IMR-90 (cell line): ENCODE measurements at regions not wholly inside any gene's neighbourhood (a gene's known extent, or its start where the extent isn't known, plus 50 kb on each side); places are given as distances from the start of the nearest gene placed in this dataset.

ENCODE experiments used
- ATAC-seq: fragments of 200-7000 bp; cut with Tn5 transposase; 2 replicates; pipeline ENCODE4 v1.9.1; 2020; ENCODE audit warnings: low read depth, mild to moderate bottlenecking, moderate library complexity
- BruUV-seq: library from RNA; stranded (reverse); fragments of 400-500 nt; replicated peaks from 2 replicates; lab custom pipeline; 2021; lab: Mats Ljungman, UMichigan
- CTCF ChIA-PET: fragments of 300-600 bp; formaldehyde crosslinking; extraction: SDS; loops from one replicate; lab custom pipeline; 2021; ENCODE audit warnings: antibody characterized with exemption; lab: Yijun Ruan, JAX
- POLR2A ChIA-PET: fragments of 300-600 bp; sonication (Branson Sonifier 250); formaldehyde crosslinking; loops from one replicate; lab custom pipeline; 2022; ENCODE audit warnings: antibody characterized with exemption; ENCODE audit not compliant: unreplicated experiment; lab: Charles Lee
- DNase-seq: peaks from one replicate; pipeline ENCODE4 v3.0.0; 2013
- H2AFZ ChIP-seq: replicated peaks from 2 replicates; pipeline ENCODE3; 2013; ENCODE audit warnings: low read length, mild to moderate bottlenecking; ENCODE audit not compliant: poor library complexity
- H2AK5ac ChIP-seq: 2 replicates; pipeline ENCODE4 v1.6.1; 2013; ENCODE audit warnings: low read depth, low read length, inconsistent platforms
- H2AK9ac ChIP-seq: replicated peaks from 2 replicates; pipeline ENCODE3; 2013; ENCODE audit warnings: mild to moderate bottlenecking, low read depth, low read length, moderate library complexity; ENCODE audit not compliant: poor library complexity
- H2BK120ac ChIP-seq: 2 replicates; pipeline ENCODE4 v1.6.1; 2013; ENCODE audit warnings: low read depth, low read length, inconsistent platforms
- H2BK15ac ChIP-seq: 3 replicates; pipeline ENCODE4 v1.6.1; 2013; ENCODE audit warnings: low read depth, low read length, inconsistent platforms
- H2BK20ac ChIP-seq: 2 replicates; pipeline ENCODE4 v1.6.1; 2013; ENCODE audit warnings: low read depth, mild to moderate bottlenecking, inconsistent platforms, low read length, moderate library complexity
- H2BK5ac ChIP-seq: 2 replicates; pipeline ENCODE4 v1.6.1; 2013; ENCODE audit warnings: mild to moderate bottlenecking, low read depth, low read length, inconsistent platforms; ENCODE audit not compliant: poor library complexity, severe bottlenecking
- H3K14ac ChIP-seq: replicated peaks from 2 replicates; pipeline ENCODE4 v1.6.1; 2013; ENCODE audit warnings: low read depth, low read length, inconsistent platforms
- H3K18ac ChIP-seq: 2 replicates; pipeline ENCODE4 v1.6.1; 2013; ENCODE audit warnings: low read depth, low read length, control low read depth
- H3K23ac ChIP-seq: 2 replicates; pipeline ENCODE4 v1.6.1; 2013; ENCODE audit warnings: low read depth, low read length, inconsistent platforms
- H3K27ac ChIP-seq: 2 replicates; pipeline ENCODE4 v1.5.1; 2013; ENCODE audit warnings: mild to moderate bottlenecking, control low read depth, low read length; ENCODE audit not compliant: insufficient read depth
- H3K27me3 ChIP-seq: 2 replicates; pipeline ENCODE4 v1.6.1; 2013; ENCODE audit warnings: low read length; ENCODE audit not compliant: control insufficient read depth, insufficient read depth
- H3K36me3 ChIP-seq: 2 replicates; pipeline ENCODE4 v1.6.1; 2013; ENCODE audit warnings: low read length, mixed read lengths; ENCODE audit not compliant: control insufficient read depth, insufficient read depth
- H3K4ac ChIP-seq: 2 replicates; pipeline ENCODE4 v1.6.1; 2013; ENCODE audit warnings: low read depth, low read length, inconsistent platforms
- H3K4me1 ChIP-seq: 2 replicates; pipeline ENCODE4 v1.6.1; 2013; ENCODE audit warnings: low read length, mixed read lengths; ENCODE audit not compliant: control insufficient read depth, insufficient read depth
- H3K4me2 ChIP-seq: 2 replicates; pipeline ENCODE4 v1.6.1; 2013; ENCODE audit warnings: low read depth, mild to moderate bottlenecking, control low read depth, low read length, moderate library complexity
- H3K4me3 ChIP-seq: 2 replicates; pipeline ENCODE4 v1.5.1; 2013; ENCODE audit warnings: low read depth, mild to moderate bottlenecking, control low read depth, low read length, moderate library complexity; ENCODE audit not compliant: insufficient read depth
- H3K56ac ChIP-seq: 2 replicates; pipeline ENCODE4 v1.6.1; 2013; ENCODE audit warnings: low read length, inconsistent platforms; ENCODE audit not compliant: insufficient read depth; ENCODE audit errors: extremely low read depth
- H3K79me1 ChIP-seq, 2 experiments: 2 replicates each; pipeline ENCODE4 v1.6.1; 2013; ENCODE audit warnings: low read length in 2 of 2, inconsistent platforms in 1 of 2, low read depth in 1 of 2
- H3K9ac ChIP-seq: 2 replicates; pipeline ENCODE4 v1.6.1; 2013; ENCODE audit warnings: low read depth, low read length, control low read depth
- H3K9me1 ChIP-seq: 2 replicates; pipeline ENCODE4 v1.6.1; 2013; ENCODE audit warnings: low read length, inconsistent platforms; ENCODE audit not compliant: insufficient read depth
- H3K9me3 ChIP-seq: 2 replicates; pipeline ENCODE4 v1.6.1; 2013; ENCODE audit warnings: low read length; ENCODE audit not compliant: control insufficient read depth, insufficient read depth
- H4K20me1 ChIP-seq: 2 replicates; pipeline ENCODE4 v1.6.1; 2013; ENCODE audit warnings: low read length, inconsistent platforms; ENCODE audit not compliant: insufficient read depth
- H4K5ac ChIP-seq: 2 replicates; pipeline ENCODE4 v1.6.1; 2013; ENCODE audit warnings: mild to moderate bottlenecking, low read depth, low read length, control low read depth
- H4K8ac ChIP-seq, 2 experiments: 2 replicates each; pipeline ENCODE4 v1.6.1; 2013; ENCODE audit warnings: low read depth in 2 of 2, low read length in 2 of 2, control low read depth in 1 of 2, inconsistent platforms in 1 of 2
- H4K91ac ChIP-seq: 2 replicates; pipeline ENCODE4 v1.6.1; 2013; ENCODE audit warnings: low read depth, low read length, inconsistent platforms; ENCODE audit not compliant: insufficient read depth
- BHLHE40 ChIP-seq: fragments of 150-350 bp; IDR thresholded peaks from 2 replicates; pipeline ENCODE4 v1.6.1; 2016; ENCODE audit warnings: mild to moderate bottlenecking, low read depth, low read length
- CTCF ChIP-seq: conservative IDR thresholded peaks from 2 replicates; pipeline ENCODE4 v1.5.1; 2012; ENCODE audit warnings: mild to moderate bottlenecking, low read depth, low read length, improper control_type of control experiment
- ELK1 ChIP-seq: fragments of 150-350 bp; IDR thresholded peaks from 2 replicates; pipeline ENCODE4 v1.6.1; 2016; ENCODE audit warnings: low read depth, mild to moderate bottlenecking, low read length, moderate library complexity, borderline replicate concordance
- MAZ ChIP-seq: IDR thresholded peaks from 2 replicates; pipeline ENCODE4 v1.6.1; 2012; ENCODE audit warnings: low read depth, mild to moderate bottlenecking, low read length, improper control_type of control experiment, moderate library complexity, borderline replicate concordance
- RAD21 ChIP-seq: IDR thresholded peaks from 2 replicates; pipeline ENCODE4 v1.6.1; 2012; ENCODE audit warnings: low read length, improper control_type of control experiment
- RCOR1 ChIP-seq: IDR thresholded peaks from 2 replicates; pipeline ENCODE4 v1.6.1; 2012; ENCODE audit warnings: mild to moderate bottlenecking, low read length, improper control_type of control experiment; ENCODE audit not compliant: insufficient replicate concordance
- SMC3 ChIP-seq: fragments of 150-350 bp; IDR thresholded peaks from 2 replicates; pipeline ENCODE4 v1.6.1; 2016; ENCODE audit warnings: low read depth, mild to moderate bottlenecking, antibody characterized with exemption, low read length, moderate library complexity
- WGBS, 2 experiments: methylation state at CpG; one replicate each; pipeline versions ENCODE4 v1.1.5 to v1.1.7; 2013; ENCODE audit warnings: missing lambda C conversion rate in 2 of 2; ENCODE audit not compliant: insufficient read length in 1 of 2; ENCODE audit errors: extremely low coverage in 2 of 2; 5-methylcytosine and 5-hydroxymethylcytosine counted together
- dilution Hi-C: fragments of 300-500 bp; cut with HindIII; formaldehyde crosslinking; loops from one replicate; pipeline ENCODE4 v1.14.3; 2018; ENCODE audit warnings: low sequenced_read_pairs; ENCODE audit not compliant: unreplicated experiment
- in situ Hi-C: fragments of 300-500 bp; cut with MboI; formaldehyde crosslinking; loops from 3 replicates; pipeline ENCODE4 v1.14.3; 2019; ENCODE audit warnings: low sequenced_read_pairs, inconsistent platforms, mixed read lengths
- intact Hi-C: fragments of 100-400 bp; cut with micrococcal nuclease; formaldehyde crosslinking; loops from 2 replicates; pipeline ENCODE4 v1.10.0; 2022

GRCh38 chr1:14308460-14308859 lies 290.0 kb upstream of the KAZN start:
- no peak overlapping the region for H2AK5ac ChIP-seq
- no peak overlapping the region for H3K4ac ChIP-seq
- no peak overlapping the region for H3K23ac ChIP-seq
- no peaks in the 10 kb centered on the region for H3K27me3 ChIP-seq
- no peaks in the 10 kb centered on the region for H3K9me1 ChIP-seq
- H3K36me3 ChIP-seq = no peaks in the 10 kb centered on the region
- DNase-seq (no peak), ATAC-seq (no peak)
- dilution Hi-C loops (no loop called here), in situ Hi-C loops (no loop called here), intact Hi-C loops (no loop called here)
- no peak overlapping the region for H3K4me3 ChIP-seq
- no peak overlapping the region for H3K14ac ChIP-seq
- no peaks in the 10 kb centered on the region for H4K20me1 ChIP-seq
- H2BK5ac ChIP-seq = no peak overlapping the region
- H3K9me3 ChIP-seq = peaks cover 7% of the 10 kb centered on the region; the same call in 1 of the 2 replicates
- H4K8ac ChIP-seq = no peak overlapping the region
- CTCF ChIA-PET = no interaction called here
- whole genome bisulfite sequencing, 2 experiments = no CpG with 5 or more reads among the region's 2 CpGs
- H2AK9ac ChIP-seq = no peak overlapping the region
- no peak overlapping the region for H2BK15ac ChIP-seq
- H3K56ac ChIP-seq = no peak overlapping the region
- no peak overlapping the region for H4K5ac ChIP-seq
- H4K91ac ChIP-seq = no peak overlapping the region
- POLR2A ChIA-PET = no interaction called here
- no TSS peak for BruUV-seq
- no peak overlapping the region for H3K27ac ChIP-seq
- no peaks in the 10 kb centered on the region for H3K79me1 ChIP-seq
- H2BK20ac ChIP-seq = no peak overlapping the region
- no peak overlapping the region for H3K4me2 ChIP-seq
- no peaks in the 10 kb centered on the region for H3K4me1 ChIP-seq
- no peak for TF ChIP-seq MAZ
- no peak for TF ChIP-seq CTCF
- no peak for TF ChIP-seq SMC3
- no peak for TF ChIP-seq ELK1
- no peak for TF ChIP-seq RCOR1
- no peak for TF ChIP-seq RAD21
- no peak for TF ChIP-seq BHLHE40
- H2BK120ac ChIP-seq = no peak overlapping the region
- no peak overlapping the region for H2AFZ ChIP-seq
- H3K9ac ChIP-seq = no peak overlapping the region
- H3K18ac ChIP-seq = no peak overlapping the region
